Caco-2 (cell line): ENCODE measurements at regions not wholly inside any gene's neighbourhood (a gene's known extent, or its start where the extent isn't known, plus 50 kb on each side); places are given as distances from the start of the nearest gene placed in this dataset.

ENCODE experiments used
- BruUV-seq: library from RNA; stranded (reverse); fragments of 400-500 nt; replicated peaks from 2 replicates; lab custom pipeline; 2021; lab: Mats Ljungman, UMichigan
- CTCF ChIA-PET: fragments of 300-600 bp; sonication (Branson Sonifier 250); formaldehyde crosslinking; loops from one replicate; lab custom pipeline; 2022; ENCODE audit warnings: antibody characterized with exemption; lab: Charles Lee
- POLR2A ChIA-PET: fragments of 300-600 bp; sonication (Branson Sonifier 250); formaldehyde crosslinking; loops from one replicate; lab custom pipeline; 2022; ENCODE audit warnings: antibody characterized with exemption; lab: Charles Lee
- DNase-seq, 2 experiments: peaks; one replicate each; pipeline versions ENCODE4 v3.0.0 to v3.0.0-alpha.2; 2020 to 2022
- H3K27me3 ChIP-seq: replicated peaks from 2 replicates; pipeline ENCODE4 v1.6.0; 2011; ENCODE audit warnings: low read length; ENCODE audit not compliant: control insufficient read depth, insufficient read depth
- H3K36me3 ChIP-seq: 2 replicates; pipeline ENCODE4 v1.5.1; 2011; ENCODE audit warnings: low read length; ENCODE audit not compliant: control insufficient read depth, insufficient read depth
- H3K4me1 ChIP-seq: fragments of 250-450 bp; sonication (Bioruptor Pico); 2 replicates; pipeline ENCODE4 v1.5.1; 2020; ENCODE audit warnings: mild to moderate bottlenecking
- H3K4me3 ChIP-seq: 2 replicates; pipeline ENCODE4 v1.5.1; 2011; ENCODE audit warnings: low read depth, mild to moderate bottlenecking, control low read depth, low read length
- H3K9me3 ChIP-seq: fragments of 250-450 bp; sonication (Bioruptor Pico); 2 replicates; pipeline ENCODE4 v1.5.1; 2020; ENCODE audit warnings: mild to moderate bottlenecking, moderate library complexity
- H3K27ac Mint-ChIP-seq: one replicate; pipeline ENCODE4 v1.8.0; 2022; ENCODE audit warnings: mixed read lengths; ENCODE audit not compliant: unreplicated experiment
- H3K27me3 Mint-ChIP-seq: one replicate; pipeline ENCODE4 v1.8.0; 2022; ENCODE audit warnings: mixed read lengths; ENCODE audit not compliant: insufficient read depth, unreplicated experiment
- H3K36me3 Mint-ChIP-seq: one replicate; pipeline ENCODE4 v1.8.0; 2022; ENCODE audit warnings: mild to moderate bottlenecking, mixed read lengths; ENCODE audit not compliant: insufficient read depth, unreplicated experiment
- H3K4me1 Mint-ChIP-seq: one replicate; pipeline ENCODE4 v1.8.0; 2022; ENCODE audit warnings: low read depth, mixed read lengths; ENCODE audit not compliant: unreplicated experiment
- H3K4me3 Mint-ChIP-seq: one replicate; pipeline ENCODE4 v1.8.0; 2022; ENCODE audit warnings: mild to moderate bottlenecking, moderate library complexity, mixed read lengths; ENCODE audit not compliant: unreplicated experiment
- H3K9me3 Mint-ChIP-seq: one replicate; pipeline ENCODE4 v1.8.0; 2022; ENCODE audit warnings: mixed read lengths; ENCODE audit not compliant: unreplicated experiment
- CTCF ChIP-seq, 2 experiments: fragments of 200-600 bp in 1 of 2; IDR thresholded peaks; 1 replicate in 1 of 2; 2 replicates in 1 of 2; pipeline versions ENCODE4 v1.5.1 to v1.8.0; 2011 to 2022; ENCODE audit warnings: antibody characterized with exemption in 1 of 2, control low read depth in 1 of 2, inconsistent platforms in 1 of 2, low read depth in 1 of 2, low read length in 1 of 2, mild to moderate bottlenecking in 1 of 2, moderate library complexity in 1 of 2; ENCODE audit not compliant: insufficient read depth in 1 of 2, severe bottlenecking in 1 of 2, unreplicated experiment in 1 of 2
- intact Hi-C: fragments of 100-400 bp; cut with micrococcal nuclease; formaldehyde crosslinking; loops from one replicate; pipeline ENCODE4 v1.10.0; 2022; ENCODE audit not compliant: unreplicated experiment

- H3K4me1 Mint-ChIP-seq: no peaks in the 10 kb centered on the region
- POLR2A ChIA-PET: no interaction called here
- H3K4me3 Mint-ChIP-seq: no peak overlapping the region
- intact Hi-C loops: no loop called here
- H3K36me3 Mint-ChIP-seq: no peaks in the 10 kb centered on the region
- TF ChIP-seq CTCF (IDR thresholded peaks at IDR 0.05; ENCODE audit: insufficient read depth in 1 of 2, low read depth in 1 of 2, low read length in 1 of 2, severe bottlenecking in 1 of 2, unreplicated experiment in 1 of 2): no peak
- no peak overlapping the region for H3K4me3 ChIP-seq
- peaks cover 10% of the 10 kb centered on the region for H3K27me3 Mint-ChIP-seq
- H3K36me3 ChIP-seq: no peaks in the 10 kb centered on the region
- no peaks in the 10 kb centered on the region for H3K4me1 ChIP-seq
- BruUV-seq: no TSS peak
- H3K27ac Mint-ChIP-seq: no peak overlapping the region
- CTCF ChIA-PET: no interaction called here
- no peak for DNase-seq
- no peaks in the 10 kb centered on the region for H3K9me3 Mint-ChIP-seq
- no peaks in the 10 kb centered on the region for H3K9me3 ChIP-seq
- no peaks in the 10 kb centered on the region; the same call in 1 of the 2 replicates for H3K27me3 ChIP-seq
These were observed 154.0 kb upstream of the RAG2 start for GRCh38 chr11:36751996-36752395.

- Mint-ChIP-seq H3K9me3 (no peaks in the 10 kb centered on the region), H3K36me3 (no peaks in the 10 kb centered on the region), H3K4me1 (no peaks in the 10 kb centered on the region), H3K4me3 (no peak overlapping the region), H3K27me3 (peaks cover 10% of the 10 kb centered on the region), H3K27ac (no peak overlapping the region)
- H3K36me3 ChIP-seq: no peaks in the 10 kb centered on the region
- no peaks in the 10 kb centered on the region; the same call in 1 of the 2 replicates for H3K27me3 ChIP-seq
- no TSS peak for BruUV-seq
- TF ChIP-seq CTCF (IDR thresholded peaks at IDR 0.05; ENCODE audit: insufficient read depth in 1 of 2, low read depth in 1 of 2, low read length in 1 of 2, severe bottlenecking in 1 of 2, unreplicated experiment in 1 of 2): no peak
- intact Hi-C loops: no loop called here
- H3K4me3 ChIP-seq: no peak overlapping the region
- H3K9me3 ChIP-seq: no peaks in the 10 kb centered on the region
- DNase-seq: no peak
- ChIA-PET CTCF (no interaction called here), POLR2A (no interaction called here)
- H3K4me1 ChIP-seq: no peaks in the 10 kb centered on the region
These were observed 153.3 kb upstream of the RAG2 start for GRCh38 chr11:36751335-36751781.

GRCh38 chr11:36750349-36750748, 152.3 kb upstream of the RAG2 start:
- ChIA-PET POLR2A (no interaction called here), CTCF (interaction anchor here (1.0 kb wide), 1 partner anchor 48 kb away, joined by 4 read pairs; no protein-coding TSS in a partner anchor)
- H3K27me3 Mint-ChIP-seq: peaks cover 7% of the 10 kb centered on the region
- no peaks in the 10 kb centered on the region for H3K4me1 ChIP-seq
- H3K4me3 Mint-ChIP-seq: no peak overlapping the region
- H3K27me3 ChIP-seq: no peaks in the 10 kb centered on the region; the same call in 1 of the 2 replicates
- no peaks in the 10 kb centered on the region for H3K9me3 ChIP-seq
- no peak for TF ChIP-seq CTCF (IDR thresholded peaks at IDR 0.05; ENCODE audit: insufficient read depth in 1 of 2, low read depth in 1 of 2, low read length in 1 of 2, severe bottlenecking in 1 of 2, unreplicated experiment in 1 of 2)
- DNase-seq: no peak
- no peak overlapping the region for H3K4me3 ChIP-seq
- no peaks in the 10 kb centered on the region for H3K36me3 ChIP-seq
- no peaks in the 10 kb centered on the region for H3K9me3 Mint-ChIP-seq
- no peaks in the 10 kb centered on the region for H3K36me3 Mint-ChIP-seq
- intact Hi-C loops: no loop called here
- BruUV-seq: no TSS peak
- no peak overlapping the region for H3K27ac Mint-ChIP-seq
- no peaks in the 10 kb centered on the region for H3K4me1 Mint-ChIP-seq
